Spinal cord (tissue), 9 donors: ENCODE measurements at regions not wholly inside any gene's neighbourhood (a gene's known extent, or its start where the extent isn't known, plus 50 kb on each side); places are given as distances from the start of the nearest gene placed in this dataset.

Experiments used
- DNase-seq, 6 donors: peaks; one replicate each; pipeline versions ENCODE4 v3.0.0 to v3.0.0-alpha.2; 2013 to 2015; ENCODE audit warnings: low spot score in 6 of 6, low read depth in 4 of 6
- H3K27ac ChIP-seq: one replicate; pipeline ENCODE4 v1.5.1; 2013; ENCODE audit warnings: low read depth, low read length, control low read depth
- H3K27me3 ChIP-seq: one replicate; pipeline ENCODE4 v1.6.1; 2013; ENCODE audit warnings: low read length; ENCODE audit not compliant: control insufficient read depth, insufficient read depth
- H3K36me3 ChIP-seq: one replicate; pipeline ENCODE4 v1.6.1; 2013; ENCODE audit warnings: low read length; ENCODE audit not compliant: control insufficient read depth, insufficient read depth
- H3K4me1 ChIP-seq: one replicate; pipeline ENCODE4 v1.6.1; 2013; ENCODE audit warnings: low read length; ENCODE audit not compliant: control insufficient read depth, insufficient read depth
- H3K4me3 ChIP-seq: one replicate; pipeline ENCODE4 v1.5.1; 2013; ENCODE audit warnings: low read depth, low read length, control low read depth
- H3K9me3 ChIP-seq: one replicate; pipeline ENCODE4 v1.6.1; 2013; ENCODE audit warnings: low read length; ENCODE audit not compliant: control insufficient read depth, insufficient read depth
- WGBS: methylation state at CpG from one replicate; pipeline ENCODE4 v1.1.5; 2013; ENCODE audit warnings: missing lambda C conversion rate; ENCODE audit not compliant: insufficient coverage; 5-methylcytosine and 5-hydroxymethylcytosine counted together
- donor health status: healthy.

DNA sequence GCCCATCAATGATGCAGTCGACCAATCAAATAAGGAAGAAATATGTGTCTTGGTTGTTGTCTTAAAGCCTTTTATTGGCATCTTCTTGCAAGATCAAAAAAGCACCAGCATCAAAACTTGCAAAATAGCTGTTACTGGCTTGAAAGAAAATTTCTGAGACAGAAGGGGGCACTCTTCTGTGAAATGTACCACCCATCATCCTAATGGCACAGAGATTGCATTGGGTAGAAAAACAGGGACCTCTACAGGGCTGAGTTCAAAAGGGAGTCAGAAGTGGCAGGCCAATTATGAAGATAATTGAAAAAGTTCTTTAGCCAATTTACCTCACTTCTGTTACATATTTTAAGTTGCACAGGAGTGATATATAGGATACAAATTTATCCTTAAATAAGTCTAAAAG, 122.3 kb upstream of the GPR149 start:
- no peaks in the 10 kb centered on the region for H3K4me1 ChIP-seq
- no peak for DNase-seq
- H3K36me3 ChIP-seq, result no peaks in the 10 kb centered on the region
- H3K27ac ChIP-seq, result no peak overlapping the region
- H3K27me3 ChIP-seq, result no peaks in the 10 kb centered on the region
- no CpG with 5 or more reads among the region's 1 CpG for WGBS
- no peaks in the 10 kb centered on the region for H3K9me3 ChIP-seq
- H3K4me3 ChIP-seq, result no peak overlapping the region

DNA sequence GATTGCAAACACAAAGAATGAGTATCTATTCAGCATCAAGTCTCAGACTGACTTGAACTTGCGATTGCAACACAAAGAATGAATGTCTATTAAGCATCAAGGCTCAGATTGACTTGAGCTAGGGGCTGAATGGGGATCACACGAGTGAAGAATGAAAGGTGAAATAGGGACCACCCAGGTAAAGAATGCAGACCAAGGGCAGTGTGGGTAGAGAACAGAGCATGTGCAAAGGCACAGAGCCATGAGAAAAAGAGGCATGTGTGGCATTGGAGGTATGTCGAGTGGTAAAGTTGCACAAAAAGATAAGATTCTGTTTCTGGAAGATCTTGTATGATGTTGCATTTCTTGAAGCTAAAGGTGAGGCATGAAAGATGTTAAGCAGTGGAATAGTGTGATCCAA, 119.4 kb upstream of the GPR149 start:
- no peaks in the 10 kb centered on the region for H3K36me3 ChIP-seq

DNA sequence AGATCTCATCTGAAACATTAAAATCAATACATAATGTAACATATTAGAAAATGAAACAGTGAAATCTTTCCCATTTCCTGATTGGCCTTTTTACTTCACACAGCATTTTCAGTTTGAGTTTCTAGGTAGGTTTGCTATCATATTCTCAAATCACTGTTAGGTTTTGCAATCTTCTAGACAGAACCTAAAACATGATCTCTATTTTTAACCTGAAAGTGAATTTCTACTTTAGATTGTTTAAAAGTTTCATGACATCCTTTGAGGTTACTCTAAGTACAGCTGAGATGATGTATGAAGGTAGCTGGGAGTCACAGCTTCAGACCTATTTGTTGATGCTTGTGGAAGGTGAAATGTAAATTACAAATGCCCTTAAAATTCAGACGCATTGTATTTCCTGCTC, 118.4 kb upstream of the GPR149 start:
- no peaks in the 10 kb centered on the region for H3K9me3 ChIP-seq
- H3K27ac ChIP-seq, result no peak overlapping the region
- no peaks in the 10 kb centered on the region for H3K4me1 ChIP-seq
- H3K4me3 ChIP-seq, result no peak overlapping the region
- no peaks in the 10 kb centered on the region for H3K36me3 ChIP-seq
- no peaks in the 10 kb centered on the region for H3K27me3 ChIP-seq
- WGBS, result no CpG with 5 or more reads among the region's 1 CpG
- DNase-seq, result no peak

More for the DNA sequence above, 119.4 kb upstream of the GPR149 start:
- Histone ChIP-seq H3K4me3 (no peak overlapping the region), H3K27ac (no peak overlapping the region), H3K27me3 (no peaks in the 10 kb centered on the region), H3K4me1 (no peaks in the 10 kb centered on the region), H3K9me3 (no peaks in the 10 kb centered on the region)
- 69% methylated on average over 3 of the region's 3 CpGs for WGBS
- no peak for DNase-seq

DNA sequence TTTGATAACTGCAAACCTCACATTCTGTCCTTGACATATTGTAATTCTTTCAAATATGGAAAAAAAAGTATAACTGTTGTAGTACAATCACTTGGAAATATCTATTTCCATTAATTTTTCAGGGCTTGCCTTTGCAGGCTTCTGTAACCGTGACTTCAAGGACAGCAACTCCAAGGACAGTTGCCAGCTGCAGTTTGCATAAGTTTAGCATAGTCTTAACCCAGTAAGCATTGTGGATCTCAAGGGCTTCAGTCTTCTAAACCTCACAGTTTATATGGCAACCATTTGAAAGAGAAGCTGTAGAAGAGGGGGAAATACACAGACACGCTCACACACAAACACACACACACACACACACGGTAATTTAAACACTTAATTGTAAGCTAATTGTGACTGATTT, 112.8 kb upstream of the GPR149 start:
- Histone ChIP-seq H3K36me3 (no peaks in the 10 kb centered on the region), H3K27me3 (no peaks in the 10 kb centered on the region), H3K4me1 (no peaks in the 10 kb centered on the region), H3K9me3 (no peaks in the 10 kb centered on the region), H3K4me3 (no peak overlapping the region), H3K27ac (no peak overlapping the region)
- no CpG with 5 or more reads among the region's 3 CpGs for WGBS
- DNase-seq, result peak in 1 of 6 donors; percentile 7

DNA sequence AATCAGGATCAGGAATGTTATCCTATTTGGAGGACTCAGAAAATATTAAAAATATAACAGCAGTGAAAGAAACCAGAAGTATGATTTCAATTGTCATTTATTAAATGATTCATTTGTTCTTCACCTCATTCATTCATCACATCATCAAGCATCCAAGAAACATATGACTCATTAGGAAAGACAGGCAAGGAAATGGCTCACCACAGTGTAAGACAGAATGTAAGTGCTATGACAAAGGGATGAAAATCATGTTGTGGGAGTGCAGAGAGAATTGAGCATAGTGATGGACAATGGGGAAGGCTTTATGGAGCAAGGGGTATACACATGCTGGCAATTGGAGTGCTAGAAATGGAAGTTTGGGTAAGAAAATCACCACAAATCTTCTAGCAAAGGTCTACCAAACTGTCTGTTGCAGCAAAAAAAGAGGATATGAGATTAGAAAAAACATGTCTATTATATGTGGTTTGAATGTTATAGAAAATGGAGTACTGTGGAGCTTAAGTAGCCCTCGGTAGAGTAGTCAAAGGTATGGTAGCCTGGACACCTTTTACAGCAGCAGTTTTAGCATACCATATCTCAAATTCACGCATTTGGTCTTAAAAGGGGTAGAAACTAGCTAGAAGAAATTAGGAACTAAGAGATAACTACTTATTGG, 111.1 kb upstream of the GPR149 start:
- no peaks in the 10 kb centered on the region for H3K27me3 ChIP-seq
- no peak overlapping the region for H3K27ac ChIP-seq
- no peaks in the 10 kb centered on the region for H3K4me1 ChIP-seq
- H3K4me3 ChIP-seq, result no peak overlapping the region
- WGBS, result no CpG with 5 or more reads among the region's 2 CpGs
- no peaks in the 10 kb centered on the region for H3K9me3 ChIP-seq
- no peak for DNase-seq
- no peaks in the 10 kb centered on the region for H3K36me3 ChIP-seq

DNA sequence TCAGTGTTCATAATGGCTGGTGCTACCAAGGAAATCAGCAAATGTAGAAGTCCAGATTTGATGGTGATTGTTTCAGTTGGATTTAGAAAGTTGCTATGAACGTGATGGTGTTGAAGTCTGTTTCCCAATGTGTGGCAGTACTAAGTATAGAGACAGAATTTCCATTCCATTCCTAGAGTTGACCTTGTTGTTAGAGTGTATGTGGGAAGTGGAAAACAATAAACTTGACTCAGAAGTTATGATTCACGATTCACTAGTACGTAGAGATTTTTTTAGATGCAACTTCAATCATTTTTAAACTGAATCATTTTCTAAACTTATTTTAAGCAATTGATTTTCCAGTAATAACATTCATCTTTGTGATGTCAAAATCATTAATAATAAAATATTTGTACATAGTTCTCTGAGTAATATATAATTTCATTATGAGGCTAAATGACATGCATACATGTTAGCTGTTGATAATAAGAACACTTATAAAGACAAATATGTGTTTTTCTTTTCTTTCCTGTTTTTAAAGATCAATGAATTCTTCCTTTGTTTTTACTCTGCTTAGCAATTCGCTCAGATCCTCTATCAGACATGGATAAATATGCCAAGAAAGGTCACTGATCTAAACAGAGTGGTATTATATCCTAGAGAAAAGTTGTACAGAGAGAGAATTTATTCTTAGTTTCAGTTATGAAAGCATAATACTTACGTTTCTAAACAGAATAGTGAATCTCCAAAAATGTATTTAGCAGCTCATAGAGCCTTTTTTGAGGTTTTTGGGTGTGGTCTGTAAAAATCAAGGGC, 108.8 kb upstream of the GPR149 start:
- no peak overlapping the region for H3K27ac ChIP-seq
- H3K36me3 ChIP-seq, result no peaks in the 10 kb centered on the region
- no peak for DNase-seq
- no peaks in the 10 kb centered on the region for H3K9me3 ChIP-seq
- H3K4me1 ChIP-seq, result no peaks in the 10 kb centered on the region
- no peak overlapping the region for H3K4me3 ChIP-seq
- WGBS, result no CpG with 5 or more reads among the region's 5 CpGs
- no peaks in the 10 kb centered on the region for H3K27me3 ChIP-seq

DNA sequence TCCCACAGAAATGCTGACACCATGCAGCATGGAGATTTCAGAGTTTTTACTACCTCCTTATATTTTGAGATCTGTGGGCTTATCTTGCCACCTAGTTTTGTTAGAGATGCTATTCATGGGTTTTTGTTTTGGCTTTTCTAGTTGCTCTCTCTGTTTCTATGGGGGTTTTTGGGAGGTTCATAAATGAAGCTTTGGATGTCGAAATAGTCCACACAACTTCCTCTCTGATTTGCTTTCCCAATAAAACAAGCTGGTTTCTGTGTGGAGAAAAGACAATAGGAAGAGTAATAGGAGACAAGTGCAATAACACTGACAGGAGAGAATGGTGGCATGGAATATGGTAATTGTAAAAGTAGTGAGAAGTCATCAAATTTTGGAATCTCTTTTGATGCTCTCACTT, 106.8 kb upstream of the GPR149 start:
- H3K36me3 ChIP-seq, result no peaks in the 10 kb centered on the region
- H3K4me3 ChIP-seq, result no peak overlapping the region
- no CpG with 5 or more reads among the region's 1 CpG for WGBS
- no peaks in the 10 kb centered on the region for H3K4me1 ChIP-seq
- DNase-seq, result no peak
- H3K27me3 ChIP-seq, result no peaks in the 10 kb centered on the region
- no peaks in the 10 kb centered on the region for H3K9me3 ChIP-seq
- no peak overlapping the region for H3K27ac ChIP-seq

DNA sequence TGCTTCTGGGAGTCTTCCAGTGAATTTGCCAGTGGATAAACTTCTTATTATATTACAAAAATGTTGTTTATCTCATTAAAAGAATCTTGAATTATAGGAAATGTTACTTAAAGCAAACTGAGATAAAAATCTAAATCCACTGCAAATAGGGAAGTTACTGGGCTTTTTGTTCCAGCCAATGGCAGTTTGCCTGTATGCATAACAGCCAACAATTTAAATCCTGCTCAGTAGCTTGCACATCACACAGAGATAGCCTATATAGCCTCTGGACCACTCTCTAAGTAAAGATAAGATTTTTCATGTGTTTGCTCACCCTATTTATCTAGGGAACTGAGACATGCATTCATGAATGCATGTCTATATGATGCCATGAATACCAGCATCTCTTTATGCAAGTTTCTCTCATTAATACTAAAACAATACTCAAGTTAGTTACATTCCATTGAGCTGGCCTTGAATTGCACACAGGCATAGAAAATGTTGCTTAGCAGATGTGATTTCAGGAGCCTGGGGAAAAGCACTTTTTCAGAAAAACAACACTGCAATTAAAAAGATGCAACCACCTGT, 92.1 kb upstream of the GPR149 start:
- Histone ChIP-seq H3K4me1 (no peaks in the 10 kb centered on the region), H3K9me3 (no peaks in the 10 kb centered on the region), H3K4me3 (no peak overlapping the region), H3K27ac (no peak overlapping the region), H3K27me3 (no peaks in the 10 kb centered on the region), H3K36me3 (no peaks in the 10 kb centered on the region)
- peak in 4 of 6 donors; percentile 7 to 40 (median 26) for DNase-seq

DNA sequence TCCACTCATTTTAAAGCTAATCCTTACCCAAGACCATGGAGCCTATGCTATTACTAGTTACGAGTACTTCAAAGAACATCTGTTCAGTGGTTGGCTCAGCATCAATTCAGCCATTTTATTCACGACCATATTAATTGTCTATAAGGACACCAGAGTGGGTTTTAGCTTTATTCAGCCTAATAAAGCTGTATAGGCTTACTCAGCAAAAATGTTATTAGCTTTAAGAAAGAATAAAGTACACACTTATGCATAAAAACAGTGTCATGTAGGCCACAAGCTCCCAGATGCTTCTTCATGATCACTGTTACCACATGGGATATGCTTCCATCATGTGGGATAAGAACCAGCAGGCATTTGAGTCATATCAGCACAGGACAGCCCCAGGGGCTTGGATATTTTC, 87.4 kb upstream of the GPR149 start:
- Histone ChIP-seq H3K4me3 (no peak overlapping the region), H3K27me3 (no peaks in the 10 kb centered on the region), H3K4me1 (no peaks in the 10 kb centered on the region), H3K27ac (no peak overlapping the region), H3K9me3 (no peaks in the 10 kb centered on the region), H3K36me3 (no peaks in the 10 kb centered on the region)
- no CpG with 5 or more reads among the region's 2 CpGs for WGBS
- DNase-seq, result no peak

DNA sequence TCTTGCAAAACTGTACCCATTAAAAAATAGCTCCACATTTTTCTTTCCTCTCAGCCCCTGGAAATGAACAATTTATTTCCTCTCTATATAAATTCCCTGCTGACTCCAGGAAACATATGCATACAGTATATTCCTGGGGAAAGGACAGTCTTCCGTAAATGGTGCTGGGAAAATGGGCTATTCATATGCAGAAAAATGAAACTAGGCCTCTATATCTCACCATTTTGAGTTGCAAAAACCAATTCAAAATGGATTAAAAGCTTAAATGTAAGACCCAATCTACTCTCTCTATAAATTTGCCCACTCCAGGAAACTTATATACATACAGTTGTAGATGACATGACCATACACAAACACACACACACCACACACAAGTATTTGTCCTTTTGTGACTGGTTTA, 85.9 kb upstream of the GPR149 start:
- H3K27me3 ChIP-seq, result no peaks in the 10 kb centered on the region
- no peak for DNase-seq
- no peaks in the 10 kb centered on the region for H3K36me3 ChIP-seq
- H3K27ac ChIP-seq, result no peak overlapping the region
- H3K9me3 ChIP-seq, result no peaks in the 10 kb centered on the region
- no peaks in the 10 kb centered on the region for H3K4me1 ChIP-seq
- WGBS, result no CpG with 5 or more reads among the region's 1 CpG
- no peak overlapping the region for H3K4me3 ChIP-seq
